ENCODE measurements at regions not wholly inside any gene's neighbourhood (a gene's known extent, or its start where the extent isn't known, plus 50 kb on each side); places are given as distances from the start of the nearest gene placed in this dataset.

- Mint-ChIP-seq H3K27ac (no peak overlapping the region), H3K27me3 (no peaks in the 10 kb centered on the region), H3K4me1 (no peaks in the 10 kb centered on the region), H3K4me3 (no peak overlapping the region), H3K36me3 (no peaks in the 10 kb centered on the region), H3K9me3 (peaks cover 2 to 4% of the 10 kb centered on the region in 2 donors)
- ATAC-seq (replicated peaks), result no peak
- no peak for DNase-seq
Measured at GRCh38 chr12:105978686-105979085, 160.1 kb downstream of the NUAK1 start.

GRCh38 chr12:105980085-105980484 lies 158.7 kb downstream of the NUAK1 start:
- Mint-ChIP-seq H3K36me3 (no peaks in the 10 kb centered on the region), H3K4me3 (no peak overlapping the region), H3K9me3 (peaks cover 0 to 4% of the 10 kb centered on the region in 2 donors), H3K27ac (no peak overlapping the region), H3K4me1 (no peaks in the 10 kb centered on the region), H3K27me3 (no peaks in the 10 kb centered on the region)
- ATAC-seq (replicated peaks) (no peak), DNase-seq (no peak)

- no peaks in the 10 kb centered on the region for H3K27me3 Mint-ChIP-seq
- H3K27ac Mint-ChIP-seq, result no peak overlapping the region
- ATAC-seq (replicated peaks) (no peak), DNase-seq (no peak)
- H3K4me1 Mint-ChIP-seq, result no peaks in the 10 kb centered on the region
- H3K4me3 Mint-ChIP-seq, result no peak overlapping the region
- H3K9me3 Mint-ChIP-seq, result peaks cover 0 to 4% of the 10 kb centered on the region in 2 donors
- H3K36me3 Mint-ChIP-seq, result no peaks in the 10 kb centered on the region
Measured at GRCh38 chr12:105980533-105980932, 158.2 kb downstream of the NUAK1 start.

GRCh38 chr12:105982022-105982421 lies 156.7 kb downstream of the NUAK1 start:
- no peaks in the 10 kb centered on the region for H3K36me3 Mint-ChIP-seq
- H3K27me3 Mint-ChIP-seq, result no peaks in the 10 kb centered on the region
- H3K4me3 Mint-ChIP-seq, result no peak overlapping the region
- no peaks in the 10 kb centered on the region for H3K9me3 Mint-ChIP-seq
- H3K4me1 Mint-ChIP-seq, result no peaks in the 10 kb centered on the region
- ATAC-seq (replicated peaks) (no peak), DNase-seq (no peak)
- H3K27ac Mint-ChIP-seq, result no peak overlapping the region

- Mint-ChIP-seq H3K36me3 (no peaks in the 10 kb centered on the region), H3K4me3 (no peak overlapping the region), H3K27me3 (no peaks in the 10 kb centered on the region), H3K4me1 (no peaks in the 10 kb centered on the region), H3K9me3 (no peaks in the 10 kb centered on the region), H3K27ac (no peak overlapping the region)
- ATAC-seq (replicated peaks), result no peak
- DNase-seq, result no peak
Measured at GRCh38 chr12:105983622-105984320, 155.0 kb downstream of the NUAK1 start.

GRCh38 chr12:105985383-105985782 lies 153.4 kb downstream of the NUAK1 start:
- Mint-ChIP-seq H3K9me3 (peaks cover 5% of the 10 kb centered on the region in 2 donors), H3K4me3 (no peak overlapping the region), H3K4me1 (no peaks in the 10 kb centered on the region), H3K36me3 (no peaks in the 10 kb centered on the region), H3K27me3 (no peaks in the 10 kb centered on the region), H3K27ac (no peak overlapping the region)
- ATAC-seq (replicated peaks) (no peak), DNase-seq (no peak)

- H3K27ac Mint-ChIP-seq, result no peak overlapping the region
- no peak for DNase-seq
- ATAC-seq (replicated peaks), result peak; percentile 45
Measured at GRCh38 chr12:105986779-105987684, 151.7 kb downstream of the NUAK1 start.

GRCh38 chr12:105987685-105988035 lies 151.1 kb downstream of the NUAK1 start:
- Mint-ChIP-seq H3K9me3 (peaks cover 5 to 9% of the 10 kb centered on the region in 2 donors), H3K4me3 (no peak overlapping the region), H3K4me1 (no peaks in the 10 kb centered on the region), H3K27ac (no peak overlapping the region), H3K27me3 (no peaks in the 10 kb centered on the region), H3K36me3 (no peaks in the 10 kb centered on the region)
- no peak for DNase-seq
- ATAC-seq (replicated peaks), result no peak

More at GRCh38 chr12:105986779-105987684, 151.7 kb downstream of the NUAK1 start:
- Mint-ChIP-seq H3K9me3 (peaks cover 5 to 9% of the 10 kb centered on the region in 2 donors), H3K27me3 (no peaks in the 10 kb centered on the region), H3K36me3 (no peaks in the 10 kb centered on the region), H3K4me1 (no peaks in the 10 kb centered on the region), H3K4me3 (no peak overlapping the region)

- DNase-seq (no peak), ATAC-seq (replicated peaks) (no peak)
- Mint-ChIP-seq H3K9me3 (peaks cover 5 to 9% of the 10 kb centered on the region in 2 donors), H3K27ac (no peak overlapping the region), H3K36me3 (no peaks in the 10 kb centered on the region), H3K4me3 (no peak overlapping the region), H3K27me3 (no peaks in the 10 kb centered on the region), H3K4me1 (no peaks in the 10 kb centered on the region)
Measured at GRCh38 chr12:105992849-105993740, 145.7 kb downstream of the NUAK1 start.

- DNase-seq, result no peak
Measured at GRCh38 chr12:105993766-105994555, 144.8 kb downstream of the NUAK1 start.

GRCh38 chr12:105995961-105996431 lies 142.8 kb downstream of the NUAK1 start:
- no peak overlapping the region for H3K27ac Mint-ChIP-seq
- ATAC-seq (replicated peaks), result no peak

More at GRCh38 chr12:105993766-105994555, 144.8 kb downstream of the NUAK1 start:
- ATAC-seq (replicated peaks), result no peak
- Mint-ChIP-seq H3K4me3 (no peak overlapping the region), H3K27me3 (no peaks in the 10 kb centered on the region), H3K36me3 (no peaks in the 10 kb centered on the region), H3K4me1 (no peaks in the 10 kb centered on the region), H3K9me3 (peaks cover 5 to 9% of the 10 kb centered on the region in 2 donors), H3K27ac (no peak overlapping the region)

GRCh38 chr12:105998561-105998960 lies 140.2 kb downstream of the NUAK1 start:
- Mint-ChIP-seq H3K4me1 (no peaks in the 10 kb centered on the region), H3K27ac (no peak overlapping the region), H3K9me3 (no peaks in the 10 kb centered on the region), H3K36me3 (no peaks in the 10 kb centered on the region), H3K27me3 (no peaks in the 10 kb centered on the region), H3K4me3 (no peak overlapping the region)
- DNase-seq, result no peak
- ATAC-seq (replicated peaks), result no peak

More at GRCh38 chr12:105995961-105996431, 142.8 kb downstream of the NUAK1 start:
- Mint-ChIP-seq H3K9me3 (peaks cover 0 to 3% of the 10 kb centered on the region in 2 donors), H3K36me3 (no peaks in the 10 kb centered on the region), H3K4me3 (no peak overlapping the region), H3K4me1 (no peaks in the 10 kb centered on the region), H3K27me3 (no peaks in the 10 kb centered on the region)
- no peak for DNase-seq

GRCh38 chr12:106000382-106001104 lies 138.2 kb downstream of the NUAK1 start:
- Mint-ChIP-seq H3K9me3 (peaks cover 3 to 10% of the 10 kb centered on the region in 2 donors), H3K36me3 (no peaks in the 10 kb centered on the region), H3K4me3 (no peak overlapping the region), H3K27ac (no peak overlapping the region), H3K27me3 (peaks cover 0 to 4% of the 10 kb centered on the region in 2 donors), H3K4me1 (no peaks in the 10 kb centered on the region)
- ATAC-seq (replicated peaks) (no peak), DNase-seq (no peak)
